ENCODE measurements at regions not wholly inside any gene's neighbourhood (a gene's known extent, or its start where the extent isn't known, plus 50 kb on each side); places are given as distances from the start of the nearest gene placed in this dataset.

GRCh38 chr12:25838007-25838406, 120.5 kb upstream of the RASSF8 start:
- in situ Hi-C loops (cut with HindIII; ENCODE audit: low sequenced_read_pairs) = no loop called here
- no peak for DNase-seq (ENCODE audit: low read depth, low spot score)
- TF ChIP-seq CTCF (IDR thresholded peaks at IDR 0.05; ENCODE audit: low read depth, low read length) = no peak
- no peak overlapping the region for H3K4me3 ChIP-seq (ENCODE audit: low read depth, low read length)

- TF ChIP-seq CTCF (IDR thresholded peaks at IDR 0.05; ENCODE audit: low read depth, low read length) = no peak
- in situ Hi-C loops (cut with HindIII; ENCODE audit: low sequenced_read_pairs) = no loop called here
- peak; percentile 58 for DNase-seq (ENCODE audit: low read depth, low spot score)
- no peak overlapping the region for H3K4me3 ChIP-seq (ENCODE audit: low read depth, low read length)
These were observed 119.0 kb upstream of the RASSF8 start for GRCh38 chr12:25839470-25839869.

- peak; percentile 82 for DNase-seq (ENCODE audit: low read depth, low spot score)
- no peak overlapping the region for H3K4me3 ChIP-seq (ENCODE audit: low read depth, low read length)
- in situ Hi-C loops (cut with HindIII; ENCODE audit: low sequenced_read_pairs) = no loop called here
- no peak for TF ChIP-seq CTCF (IDR thresholded peaks at IDR 0.05; ENCODE audit: low read depth, low read length)
These were observed 117.6 kb upstream of the RASSF8 start for GRCh38 chr12:25840678-25841465.

GRCh38 chr12:25842254-25842653, 116.2 kb upstream of the RASSF8 start:
- in situ Hi-C loops (cut with HindIII; ENCODE audit: low sequenced_read_pairs) = no loop called here
- H3K4me3 ChIP-seq (ENCODE audit: low read depth, low read length) = no peak overlapping the region
- no peak for TF ChIP-seq CTCF (IDR thresholded peaks at IDR 0.05; ENCODE audit: low read depth, low read length)
- no peak for DNase-seq (ENCODE audit: low read depth, low spot score)

- DNase-seq (ENCODE audit: low read depth, low spot score) = no peak
- H3K4me3 ChIP-seq (ENCODE audit: low read depth, low read length) = no peak overlapping the region
- no peak for TF ChIP-seq CTCF (IDR thresholded peaks at IDR 0.05; ENCODE audit: low read depth, low read length)
- in situ Hi-C loops (cut with HindIII; ENCODE audit: low sequenced_read_pairs) = no loop called here
These were observed 114.5 kb upstream of the RASSF8 start for GRCh38 chr12:25843976-25844375.

- no peak for DNase-seq (ENCODE audit: low read depth, low spot score)
- in situ Hi-C loops (cut with HindIII; ENCODE audit: low sequenced_read_pairs) = no loop called here
- H3K4me3 ChIP-seq (ENCODE audit: low read depth, low read length) = no peak overlapping the region
- TF ChIP-seq CTCF (IDR thresholded peaks at IDR 0.05; ENCODE audit: low read depth, low read length) = no peak
These were observed 113.1 kb upstream of the RASSF8 start for GRCh38 chr12:25845415-25845814.
